B cell (primary cell): ENCODE measurements at regions not wholly inside any gene's neighbourhood (a gene's known extent, or its start where the extent isn't known, plus 50 kb on each side); places are given as distances from the start of the nearest gene placed in this dataset.

Experiments
- ATAC-seq: fragments of 200-7000 bp; cut with Tn5 transposase; one replicate; pipeline ENCODE4 v1.10.0; 2021; ENCODE audit warnings: low read depth, mild to moderate bottlenecking, moderate number of reproducible peaks, moderate library complexity
- CTCF ChIA-PET: fragments of 350-600 bp; sonication (Branson Sonifier 250); formaldehyde crosslinking; loops from one replicate; lab custom pipeline; 2021; ENCODE audit warnings: antibody characterized with exemption, inconsistent platforms; lab: Charles Lee
- POLR2A ChIA-PET: fragments of 350-600 bp; sonication (Branson Sonifier 250); formaldehyde crosslinking; loops from one replicate; lab custom pipeline; 2021; ENCODE audit warnings: antibody characterized with exemption; lab: Charles Lee
- DNase-seq: peaks from one replicate; pipeline ENCODE4 v3.0.0; 2013
- H2AFZ ChIP-seq: 2 replicates; pipeline ENCODE4 v1.6.1; 2012; ENCODE audit warnings: mild to moderate bottlenecking, low read depth, low read length; ENCODE audit not compliant: insufficient read depth, poor library complexity, severe bottlenecking
- H3K27ac ChIP-seq, 2 donors: 1 replicate in 1 of 2; 2 replicates in 1 of 2; pipeline ENCODE4 v1.5.1; 2012 to 2013; ENCODE audit warnings: low read length in 2 of 2, mild to moderate bottlenecking in 2 of 2, moderate library complexity in 1 of 2
- H3K27me3 ChIP-seq, 4 experiments: fragments of 200-600 bp in 1 of 4; sonication (generic) in 1 of 4; replicated peaks in 1 of 4; 1 replicate in 2 of 4; 2 replicates in 2 of 4; pipeline versions ENCODE4 v1.6.1 to v1.7.0; 2013 to 2016; ENCODE audit warnings: low read length in 3 of 4, mild to moderate bottlenecking in 2 of 4, mixed read lengths in 1 of 4, moderate library complexity in 1 of 4; ENCODE audit not compliant: insufficient read depth in 4 of 4, control insufficient read depth in 3 of 4; ENCODE audit errors: control extremely low read depth in 1 of 4
- H3K36me3 ChIP-seq, 2 experiments: replicated peaks in 1 of 2; 1 replicate in 1 of 2; 2 replicates in 1 of 2; pipeline versions ENCODE4 v1.6.1 to v1.7.1; 2013; ENCODE audit warnings: low read length in 1 of 2; ENCODE audit not compliant: insufficient read depth in 2 of 2, control insufficient read depth in 1 of 2; ENCODE audit errors: control extremely low read depth in 1 of 2, extremely low read depth in 1 of 2
- H3K4me1 ChIP-seq, 2 donors: fragments of 200-600 bp in 1 of 2; sonication (generic) in 1 of 2; 1 replicate in 1 of 2; 2 replicates in 1 of 2; pipeline versions ENCODE4 v1.5.1 to v1.6.1; 2013 to 2017; ENCODE audit warnings: low read length in 2 of 2; ENCODE audit not compliant: control insufficient read depth in 2 of 2, insufficient read depth in 2 of 2
- H3K4me2 ChIP-seq: replicated peaks from 2 replicates; pipeline ENCODE3; 2012; ENCODE audit warnings: mild to moderate bottlenecking, low read depth, low read length; ENCODE audit not compliant: poor library complexity, severe bottlenecking
- H3K4me3 ChIP-seq, 5 experiments: fragments of 200-600 bp in 1 of 5; sonication (generic) in 1 of 5; 1 replicate in 3 of 5; 2 replicates in 2 of 5; pipeline versions ENCODE4 v1.5.1 to v1.7.0; 2011 to 2016; ENCODE audit warnings: low read length in 4 of 5, mild to moderate bottlenecking in 4 of 5, low read depth in 2 of 5, control low read depth in 1 of 5, moderate library complexity in 1 of 5; ENCODE audit not compliant: insufficient read depth in 1 of 5; ENCODE audit errors: control extremely low read depth in 1 of 5, extremely low read depth in 1 of 5
- H3K79me2 ChIP-seq: fragments of 200-600 bp; sonication (generic); one replicate; pipeline ENCODE4 v1.6.0; 2016; ENCODE audit warnings: low read length; ENCODE audit not compliant: control insufficient read depth, insufficient read depth
- H3K9ac ChIP-seq: fragments of 200-600 bp; sonication (generic); 2 replicates; pipeline ENCODE4 v1.6.1; 2017; ENCODE audit warnings: mild to moderate bottlenecking, low read length, moderate library complexity
- H3K9me3 ChIP-seq, 3 donors: one replicate each; pipeline versions ENCODE4 v1.6.1 to v1.7.1; 2013; ENCODE audit warnings: low read length in 2 of 3; ENCODE audit not compliant: control insufficient read depth in 2 of 3, insufficient read depth in 1 of 3; ENCODE audit errors: control extremely low read depth in 1 of 3
- H4K20me1 ChIP-seq: 2 replicates; pipeline ENCODE4 v1.6.0; 2012; ENCODE audit warnings: mild to moderate bottlenecking, low read length; ENCODE audit not compliant: insufficient read depth, control insufficient read depth, poor library complexity, severe bottlenecking
- H3K27ac Mint-ChIP-seq: one replicate; pipeline ENCODE4 v1.8.0; 2021; ENCODE audit warnings: mixed read lengths
- H3K27me3 Mint-ChIP-seq: one replicate; pipeline ENCODE4 v1.8.0; 2021; ENCODE audit warnings: mixed read lengths
- H3K4me1 Mint-ChIP-seq: one replicate; pipeline ENCODE4 v1.8.0; 2021; ENCODE audit warnings: mixed read lengths
- H3K4me3 Mint-ChIP-seq: one replicate; pipeline ENCODE4 v1.8.0; 2021; ENCODE audit warnings: mixed read lengths
- H3K9me3 Mint-ChIP-seq: one replicate; pipeline ENCODE4 v1.8.0; 2022; ENCODE audit warnings: mixed read lengths; ENCODE audit not compliant: insufficient read depth
- EZH2 ChIP-seq: IDR thresholded peaks from 2 replicates; pipeline ENCODE4 v1.6.1; 2012; ENCODE audit warnings: borderline replicate concordance, low read depth, mild to moderate bottlenecking, moderate library complexity, low read length; ENCODE audit not compliant: insufficient read depth, poor library complexity, severe bottlenecking
- WGBS: methylation state at CpG from one replicate; pipeline ENCODE4 v1.1.5; 2013; ENCODE audit warnings: missing lambda C conversion rate; ENCODE audit not compliant: insufficient coverage; 5-methylcytosine and 5-hydroxymethylcytosine counted together
- intact Hi-C: fragments of 100-400 bp; cut with micrococcal nuclease; formaldehyde crosslinking; loops from one replicate; pipeline ENCODE4 v1.10.0; 2022
- TF ChIP-seq, protein P1 (sequence below): fragments of 200-600 bp; IDR thresholded peaks from one replicate; pipeline ENCODE4 v1.8.0; 2022; ENCODE audit warnings: antibody characterized with exemption, mild to moderate bottlenecking

GRCh38 chr4:181249031-181249430 is 994.2 kb upstream of the TENM3 start:
- H3K9ac ChIP-seq = no peak overlapping the region
- H3K9me3 ChIP-seq = no peaks in the 10 kb centered on the region
- H3K27ac ChIP-seq = no peak overlapping the region
- no peaks in the 10 kb centered on the region for H3K4me1 ChIP-seq
- no peak overlapping the region for H2AFZ ChIP-seq
- H4K20me1 ChIP-seq = no peaks in the 10 kb centered on the region
- Mint-ChIP-seq H3K9me3 (peaks cover 9% of the 10 kb centered on the region), H3K4me1 (no peaks in the 10 kb centered on the region), H3K27me3 (no peaks in the 10 kb centered on the region), H3K4me3 (no peak overlapping the region), H3K27ac (no peak overlapping the region)
- CTCF ChIA-PET = no interaction called here
- no peaks in the 10 kb centered on the region for H3K79me2 ChIP-seq
- no peaks in the 10 kb centered on the region for H3K27me3 ChIP-seq
- H3K4me2 ChIP-seq = no peak overlapping the region
- TF ChIP-seq EZH2 = no peak
- TF ChIP-seq, protein P1, sequence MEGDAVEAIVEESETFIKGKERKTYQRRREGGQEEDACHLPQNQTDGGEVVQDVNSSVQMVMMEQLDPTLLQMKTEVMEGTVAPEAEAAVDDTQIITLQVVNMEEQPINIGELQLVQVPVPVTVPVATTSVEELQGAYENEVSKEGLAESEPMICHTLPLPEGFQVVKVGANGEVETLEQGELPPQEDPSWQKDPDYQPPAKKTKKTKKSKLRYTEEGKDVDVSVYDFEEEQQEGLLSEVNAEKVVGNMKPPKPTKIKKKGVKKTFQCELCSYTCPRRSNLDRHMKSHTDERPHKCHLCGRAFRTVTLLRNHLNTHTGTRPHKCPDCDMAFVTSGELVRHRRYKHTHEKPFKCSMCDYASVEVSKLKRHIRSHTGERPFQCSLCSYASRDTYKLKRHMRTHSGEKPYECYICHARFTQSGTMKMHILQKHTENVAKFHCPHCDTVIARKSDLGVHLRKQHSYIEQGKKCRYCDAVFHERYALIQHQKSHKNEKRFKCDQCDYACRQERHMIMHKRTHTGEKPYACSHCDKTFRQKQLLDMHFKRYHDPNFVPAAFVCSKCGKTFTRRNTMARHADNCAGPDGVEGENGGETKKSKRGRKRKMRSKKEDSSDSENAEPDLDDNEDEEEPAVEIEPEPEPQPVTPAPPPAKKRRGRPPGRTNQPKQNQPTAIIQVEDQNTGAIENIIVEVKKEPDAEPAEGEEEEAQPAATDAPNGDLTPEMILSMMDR = no peak
- DNase-seq = no peak
- WGBS = no CpG with 5 or more reads among the region's 4 CpGs
- no peak for ATAC-seq
- POLR2A ChIA-PET = no interaction called here
- intact Hi-C loops = no loop called here
- H3K36me3 ChIP-seq = no peaks in the 10 kb centered on the region
- H3K4me3 ChIP-seq = no peak overlapping the region

DNA sequence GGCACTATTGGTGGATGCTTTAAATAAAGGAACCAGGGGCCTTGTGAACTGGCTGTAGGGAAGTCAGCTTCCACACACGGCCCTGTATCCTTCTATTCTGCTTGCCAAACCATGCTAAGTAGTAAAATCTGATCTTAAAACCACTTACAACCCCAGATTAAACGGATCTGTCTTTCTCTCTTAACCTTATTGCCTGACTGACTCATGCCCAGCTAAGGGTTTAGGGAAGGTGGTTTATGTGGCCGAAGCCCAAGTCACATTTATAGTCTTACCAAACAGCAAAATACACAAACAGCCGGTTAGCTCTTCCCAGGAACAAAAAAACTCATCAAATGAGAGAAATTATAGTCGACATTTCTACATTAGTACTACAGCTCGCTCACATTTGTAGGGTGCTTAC is 988.4 kb upstream of the TENM3 start:
- H3K4me2 ChIP-seq = no peak overlapping the region
- Mint-ChIP-seq H3K27ac (no peak overlapping the region), H3K4me1 (no peaks in the 10 kb centered on the region), H3K4me3 (no peak overlapping the region), H3K9me3 (peaks cover 8% of the 10 kb centered on the region), H3K27me3 (no peaks in the 10 kb centered on the region)
- H3K36me3 ChIP-seq = no peaks in the 10 kb centered on the region
- WGBS = 100% methylated on average over 2 of the region's 6 CpGs
- no peaks in the 10 kb centered on the region for H3K79me2 ChIP-seq
- no peaks in the 10 kb centered on the region for H3K27me3 ChIP-seq
- CTCF ChIA-PET = no interaction called here
- TF ChIP-seq, protein P1 = no peak
- no peak for TF ChIP-seq EZH2
- H3K4me3 ChIP-seq = no peak overlapping the region
- H4K20me1 ChIP-seq = no peaks in the 10 kb centered on the region
- H3K9ac ChIP-seq = no peak overlapping the region
- DNase-seq (no peak), ATAC-seq (no peak)
- no peaks in the 10 kb centered on the region for H3K4me1 ChIP-seq
- H3K27ac ChIP-seq = no peak overlapping the region
- POLR2A ChIA-PET = no interaction called here
- intact Hi-C loops = no loop called here
- peaks cover 0 to 2% (median 0%) of the 10 kb centered on the region in 3 donors for H3K9me3 ChIP-seq
- no peak overlapping the region for H2AFZ ChIP-seq
